H1 (cell line): ENCODE measurements at regions not wholly inside any gene's neighbourhood (a gene's known extent, or its start where the extent isn't known, plus 50 kb on each side); places are given as distances from the start of the nearest gene placed in this dataset.

ENCODE experiments used
- HDAC2 ChIP-seq, 2 experiments: fragments of 300-600 bp in 1 of 2; sonication (generic) in 1 of 2; IDR thresholded peaks; 2 replicates each; pipeline ENCODE4 v1.6.1; 2011 to 2012; ENCODE audit warnings: low read depth in 2 of 2, low read length in 2 of 2, mild to moderate bottlenecking in 2 of 2, moderate library complexity in 2 of 2, borderline replicate concordance in 1 of 2, inconsistent platforms in 1 of 2
- JUND ChIP-seq: IDR thresholded peaks from 2 replicates; pipeline ENCODE4 v1.6.1; 2011; ENCODE audit warnings: mild to moderate bottlenecking, improper control_type of control experiment, low read length
- KDM1A ChIP-seq: fragments of 200-600, 300-600 bp; sonication (generic); IDR thresholded peaks from 2 replicates; pipeline ENCODE4 v1.7.1; 2016; ENCODE audit warnings: mild to moderate bottlenecking, low read length, borderline replicate concordance

DNA sequence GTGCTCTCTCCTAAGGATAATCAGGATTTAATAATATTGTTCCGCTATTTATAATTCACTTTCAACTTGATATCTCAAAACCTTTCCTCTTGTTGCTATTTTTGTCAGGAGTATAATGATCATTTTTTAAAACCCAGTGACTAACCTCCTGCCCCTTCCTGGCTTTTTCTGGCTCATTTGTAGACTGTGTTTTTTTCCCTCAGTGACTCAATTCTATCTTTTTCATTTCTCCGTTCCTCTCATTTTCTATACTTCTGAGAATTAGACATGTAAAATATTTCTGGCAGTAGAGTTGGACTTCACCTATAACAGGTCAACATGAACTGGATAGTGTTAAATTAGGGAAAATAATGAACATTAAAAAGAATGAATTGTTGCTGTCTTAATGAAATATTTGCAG lies 490.7 kb downstream of the EDEM1 start (continued):
- TF ChIP-seq JUND: no peak
- TF ChIP-seq HDAC2 (IDR thresholded peaks at IDR 0.05; ENCODE audit: borderline replicate concordance in 1 of 2, low read depth in 2 of 2, low read length in 2 of 2): no peak
- no peak for TF ChIP-seq KDM1A
